Endodermal cell (in vitro differentiated cells): ENCODE measurements at regions not wholly inside any gene's neighbourhood (a gene's known extent, or its start where the extent isn't known, plus 50 kb on each side); places are given as distances from the start of the nearest gene placed in this dataset.

Experiments used
- DNase-seq: peaks from one replicate; pipeline ENCODE4 v3.0.0-alpha.2; 2017
- H3K27ac ChIP-seq: 2 replicates; pipeline ENCODE4 v1.5.1; 2013; ENCODE audit warnings: mild to moderate bottlenecking, low read depth, low read length, moderate library complexity
- H3K27me3 ChIP-seq: 2 replicates; pipeline ENCODE4 v1.6.1; 2013; ENCODE audit warnings: mild to moderate bottlenecking, low read length, moderate library complexity; ENCODE audit not compliant: insufficient read depth, control insufficient read depth, poor library complexity, severe bottlenecking
- H3K36me3 ChIP-seq: 2 replicates; pipeline ENCODE4 v1.7.0; 2013; ENCODE audit warnings: mild to moderate bottlenecking, low read length, moderate library complexity; ENCODE audit not compliant: control insufficient read depth, insufficient read depth
- H3K4me1 ChIP-seq: one replicate; pipeline ENCODE4 v1.7.0; 2013; ENCODE audit warnings: low read length; ENCODE audit not compliant: control insufficient read depth, insufficient read depth
- H3K4me3 ChIP-seq: 2 replicates; pipeline ENCODE4 v1.5.1; 2013; ENCODE audit warnings: mild to moderate bottlenecking, low read length, moderate library complexity
- H3K9ac ChIP-seq: 2 replicates; pipeline ENCODE4 v1.6.1; 2013; ENCODE audit warnings: mild to moderate bottlenecking, low read length, moderate library complexity; ENCODE audit not compliant: poor library complexity, severe bottlenecking; ENCODE audit errors: extremely low read depth
- H3K9me3 ChIP-seq: 2 replicates; pipeline ENCODE4 v1.6.1; 2013; ENCODE audit warnings: mild to moderate bottlenecking, low read length, moderate library complexity; ENCODE audit not compliant: control insufficient read depth
- H3K27ac Mint-ChIP-seq: 2 replicates; pipeline ENCODE4 v1.8.0; 2020; ENCODE audit warnings: mixed read lengths
- H3K27me3 Mint-ChIP-seq: 2 replicates; pipeline ENCODE4 v1.8.0; 2021; ENCODE audit warnings: mild to moderate bottlenecking, mixed read lengths; ENCODE audit not compliant: insufficient read depth
- H3K36me3 Mint-ChIP-seq: 2 replicates; pipeline ENCODE4 v1.8.0; 2020; ENCODE audit warnings: low read depth, mixed read lengths
- H3K4me1 Mint-ChIP-seq: 2 replicates; pipeline ENCODE4 v1.8.0; 2020; ENCODE audit warnings: mixed read lengths
- H3K4me3 Mint-ChIP-seq: 2 replicates; pipeline ENCODE4 v1.8.0; 2020; ENCODE audit warnings: mild to moderate bottlenecking, moderate library complexity, mixed read lengths
- H3K9me3 Mint-ChIP-seq: 2 replicates; pipeline ENCODE4 v1.8.0; 2020; ENCODE audit warnings: mild to moderate bottlenecking, mixed read lengths
- WGBS, 2 experiments: methylation state at CpG; one replicate each; pipeline versions ENCODE4 v1.1.5 to v1.1.7; 2013; ENCODE audit warnings: missing lambda C conversion rate in 2 of 2, mixed read lengths in 1 of 2; ENCODE audit not compliant: insufficient coverage in 1 of 2, insufficient read length in 1 of 2; 5-methylcytosine and 5-hydroxymethylcytosine counted together
- TF ChIP-seq, protein P1 (sequence below): fragments of 200-600 bp; sonication (generic); conservative IDR thresholded peaks from 2 replicates; pipeline ENCODE4 v1.5.0; 2021; ENCODE audit warnings: antibody characterized with exemption, mild to moderate bottlenecking

DNA sequence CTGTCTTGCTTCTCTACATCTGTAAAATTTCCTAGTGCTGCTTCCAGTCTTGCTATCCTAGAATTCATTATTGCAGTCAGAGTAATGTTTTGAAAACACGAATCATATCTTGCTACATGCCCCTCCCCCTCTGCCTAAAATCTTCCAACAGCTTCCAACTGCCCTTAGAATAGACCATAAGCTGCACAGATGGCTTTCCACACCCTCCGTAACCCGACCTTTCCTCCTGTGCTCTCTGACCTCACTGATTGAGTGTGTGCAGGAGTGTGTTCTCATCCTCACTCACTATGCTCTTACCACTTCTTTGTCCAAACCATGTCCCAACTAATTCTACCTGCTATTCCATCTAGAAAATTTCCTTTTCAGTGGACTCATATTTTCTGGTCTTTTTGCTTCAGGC, 121.2 kb upstream of the ANKRD1 start:
- Mint-ChIP-seq H3K27me3 (peaks cover 29% of the 10 kb centered on the region), H3K27ac (no peak overlapping the region), H3K36me3 (no peaks in the 10 kb centered on the region), H3K9me3 (no peaks in the 10 kb centered on the region), H3K4me1 (peaks cover 8% of the 10 kb centered on the region), H3K4me3 (no peak overlapping the region)
- H3K27ac ChIP-seq = no peak overlapping the region
- H3K4me3 ChIP-seq = no peak overlapping the region
- TF ChIP-seq, protein P1, sequence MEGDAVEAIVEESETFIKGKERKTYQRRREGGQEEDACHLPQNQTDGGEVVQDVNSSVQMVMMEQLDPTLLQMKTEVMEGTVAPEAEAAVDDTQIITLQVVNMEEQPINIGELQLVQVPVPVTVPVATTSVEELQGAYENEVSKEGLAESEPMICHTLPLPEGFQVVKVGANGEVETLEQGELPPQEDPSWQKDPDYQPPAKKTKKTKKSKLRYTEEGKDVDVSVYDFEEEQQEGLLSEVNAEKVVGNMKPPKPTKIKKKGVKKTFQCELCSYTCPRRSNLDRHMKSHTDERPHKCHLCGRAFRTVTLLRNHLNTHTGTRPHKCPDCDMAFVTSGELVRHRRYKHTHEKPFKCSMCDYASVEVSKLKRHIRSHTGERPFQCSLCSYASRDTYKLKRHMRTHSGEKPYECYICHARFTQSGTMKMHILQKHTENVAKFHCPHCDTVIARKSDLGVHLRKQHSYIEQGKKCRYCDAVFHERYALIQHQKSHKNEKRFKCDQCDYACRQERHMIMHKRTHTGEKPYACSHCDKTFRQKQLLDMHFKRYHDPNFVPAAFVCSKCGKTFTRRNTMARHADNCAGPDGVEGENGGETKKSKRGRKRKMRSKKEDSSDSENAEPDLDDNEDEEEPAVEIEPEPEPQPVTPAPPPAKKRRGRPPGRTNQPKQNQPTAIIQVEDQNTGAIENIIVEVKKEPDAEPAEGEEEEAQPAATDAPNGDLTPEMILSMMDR = no peak
- no peaks in the 10 kb centered on the region for H3K36me3 ChIP-seq
- DNase-seq = no peak
- H3K9me3 ChIP-seq = peaks cover 7% of the 10 kb centered on the region
- H3K9ac ChIP-seq = no peak overlapping the region
- peaks cover 3% of the 10 kb centered on the region for H3K4me1 ChIP-seq
- H3K27me3 ChIP-seq = peaks cover 6% of the 10 kb centered on the region
- 85 to 89% methylated on average over 2 to 3 of the region's 3 CpGs for WGBS, 2 experiments

DNA sequence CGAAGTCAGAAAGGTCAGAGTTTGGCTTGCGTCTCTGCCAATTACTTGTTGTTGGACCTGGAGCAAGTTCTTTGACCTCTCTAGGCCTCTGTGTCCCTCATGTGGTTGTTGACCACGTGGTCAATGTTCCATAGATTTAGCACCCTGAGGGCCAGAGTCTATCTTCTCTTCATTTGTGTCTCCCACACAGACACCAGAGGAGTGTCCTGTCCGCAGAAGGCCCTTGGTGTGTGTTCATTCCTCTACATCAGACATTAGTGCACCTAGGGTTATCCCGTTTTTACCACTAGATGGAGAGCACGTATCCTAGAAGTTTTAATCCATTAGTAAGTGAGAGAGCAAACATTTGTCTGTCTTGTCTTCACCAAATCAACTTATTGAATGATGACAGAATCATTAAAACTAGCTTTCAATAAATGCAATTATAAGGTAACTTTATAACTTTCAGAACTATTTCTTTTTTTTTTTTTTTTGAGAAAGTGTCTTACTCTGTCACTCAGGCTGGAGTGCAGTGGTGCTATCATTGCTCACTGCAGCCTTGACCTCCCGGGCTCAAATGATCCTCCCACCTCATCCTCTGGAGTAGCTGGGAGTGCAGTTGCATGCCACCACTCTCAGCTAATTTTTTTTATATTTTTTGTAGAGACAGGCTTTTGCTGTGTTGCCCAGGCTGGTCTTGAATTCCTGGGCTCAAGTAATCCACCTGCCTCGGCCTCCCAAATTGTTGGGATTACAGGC, 122.5 kb upstream of the ANKRD1 start:
- Histone ChIP-seq H3K4me3 (no peak overlapping the region), H3K27ac (no peak overlapping the region), H3K36me3 (no peaks in the 10 kb centered on the region), H3K9ac (no peak overlapping the region), H3K27me3 (peaks cover 6% of the 10 kb centered on the region), H3K9me3 (peaks cover 7% of the 10 kb centered on the region), H3K4me1 (peaks cover 3% of the 10 kb centered on the region)
- Mint-ChIP-seq H3K9me3 (no peaks in the 10 kb centered on the region), H3K4me1 (peaks cover 8% of the 10 kb centered on the region), H3K27ac (no peak overlapping the region), H3K36me3 (no peaks in the 10 kb centered on the region), H3K4me3 (no peak overlapping the region), H3K27me3 (peaks cover 29% of the 10 kb centered on the region)
- WGBS, 2 experiments = 72 to 74% methylated on average over 6 to 8 of the region's 8 CpGs
- TF ChIP-seq, protein P1 = peak; percentile 78
- no peak for DNase-seq

DNA sequence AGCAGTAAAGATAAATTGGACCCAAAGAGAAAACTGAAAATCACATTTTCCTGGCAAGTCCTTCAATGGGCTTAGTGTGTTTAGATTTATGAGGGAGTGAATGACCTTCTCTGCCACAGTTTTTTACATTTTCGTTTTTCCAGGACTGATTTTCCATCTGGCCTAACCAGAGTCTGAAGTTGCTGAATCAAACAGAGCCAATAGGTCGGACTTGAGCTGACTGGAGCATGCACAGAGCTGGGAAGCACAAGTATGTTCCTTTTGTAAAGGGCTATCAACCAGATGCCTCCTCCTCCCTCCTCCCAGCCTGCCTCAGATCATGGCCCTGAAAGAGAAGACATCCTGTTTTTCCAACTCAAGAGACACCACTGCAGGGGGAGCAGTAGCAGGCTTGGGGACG, 126.0 kb upstream of the ANKRD1 start:
- H3K4me3 ChIP-seq = no peak overlapping the region
- 72 to 81% methylated on average over 2 to 3 of the region's 3 CpGs for WGBS, 2 experiments
- peaks cover 6% of the 10 kb centered on the region for H3K27me3 ChIP-seq
- TF ChIP-seq, protein P1 = no peak
- H3K4me3 Mint-ChIP-seq = no peak overlapping the region
- H3K9me3 Mint-ChIP-seq = no peaks in the 10 kb centered on the region
- no peak for DNase-seq
- H3K27ac Mint-ChIP-seq = no peak overlapping the region
- H3K9ac ChIP-seq = no peak overlapping the region
- H3K4me1 ChIP-seq = peaks cover 14% of the 10 kb centered on the region
- H3K27ac ChIP-seq = no peak overlapping the region
- no peaks in the 10 kb centered on the region for H3K36me3 ChIP-seq
- peaks cover 8% of the 10 kb centered on the region for H3K27me3 Mint-ChIP-seq
- H3K9me3 ChIP-seq = peaks cover 7% of the 10 kb centered on the region
- no peaks in the 10 kb centered on the region for H3K36me3 Mint-ChIP-seq
- H3K4me1 Mint-ChIP-seq = peaks cover 32% of the 10 kb centered on the region
